Suprapubic skin (tissue), 4 donors: ENCODE measurements at regions not wholly inside any gene's neighbourhood (a gene's known extent, or its start where the extent isn't known, plus 50 kb on each side); places are given as distances from the start of the nearest gene placed in this dataset.

Experiments
- DNase-seq, 2 donors: peaks; one replicate each; pipeline ENCODE4 v3.0.0-alpha.2; 2019; ENCODE audit warnings: low spot score in 2 of 2
- H3K27ac ChIP-seq: fragments of 200-600 bp; sonication (generic); one replicate; pipeline ENCODE4 v1.5.1; 2019
- H3K27me3 ChIP-seq: fragments of 200-600 bp; sonication (generic); one replicate; pipeline ENCODE4 v1.5.1; 2019
- H3K36me3 ChIP-seq: fragments of 200-600 bp; sonication (generic); one replicate; pipeline ENCODE4 v1.5.1; 2019
- H3K4me1 ChIP-seq: fragments of 200-600 bp; sonication (generic); one replicate; pipeline ENCODE4 v1.5.1; 2019
- H3K4me3 ChIP-seq: fragments of 200-600 bp; sonication (generic); one replicate; pipeline ENCODE4 v1.5.1; 2019; ENCODE audit warnings: mild to moderate bottlenecking
- H3K9me3 ChIP-seq: fragments of 200-600 bp; sonication (generic); one replicate; pipeline ENCODE4 v1.5.1; 2019
- CTCF ChIP-seq, 2 donors: fragments of 200-600 bp in 1 of 2; fragments of 450-650 bp in 1 of 2; sonication (generic) in 1 of 2; IDR thresholded peaks; one replicate each; pipeline ENCODE4 v1.5.1; 2016 to 2019; ENCODE audit warnings: antibody characterized with exemption in 2 of 2, mild to moderate bottlenecking in 1 of 2, moderate library complexity in 1 of 2
- EP300 ChIP-seq: sonication (generic); formaldehyde crosslinking; IDR thresholded peaks from one replicate; pipeline ENCODE4 v1.6.1; 2017; ENCODE audit warnings: antibody characterized with exemption
- POLR2A ChIP-seq, 2 donors: fragments of 450-650 bp; IDR thresholded peaks; one replicate each; pipeline ENCODE4 v1.6.1; 2017; ENCODE audit warnings: antibody characterized with exemption in 2 of 2, mild to moderate bottlenecking in 2 of 2, moderate library complexity in 2 of 2
- POLR2AphosphoS5 ChIP-seq, 3 donors: sonication (generic); formaldehyde crosslinking; IDR thresholded peaks; one replicate each; pipeline ENCODE4 v1.6.1; 2017; ENCODE audit warnings: antibody characterized with exemption in 3 of 3
- WGBS: methylation state at CpG from one replicate; pipeline ENCODE4 v1.1.5; 2018; 5-methylcytosine and 5-hydroxymethylcytosine counted together

GRCh38 chr11:110003426-110003825 is 89.8 kb upstream of the ZC3H12C start:
- H3K27me3 ChIP-seq: no peaks in the 10 kb centered on the region
- H3K4me1 ChIP-seq: no peaks in the 10 kb centered on the region
- H3K36me3 ChIP-seq: no peaks in the 10 kb centered on the region
- H3K4me3 ChIP-seq: no peak overlapping the region
- no peak overlapping the region for H3K27ac ChIP-seq
- no peaks in the 10 kb centered on the region for H3K9me3 ChIP-seq
- WGBS: 85% methylated on average over 3 of the region's 3 CpGs
- no peak for TF ChIP-seq CTCF (IDR thresholded peaks at IDR 0.05)
- TF ChIP-seq POLR2AphosphoS5 (IDR thresholded peaks at IDR 0.05): no peak
- TF ChIP-seq EP300: no peak
- no peak for TF ChIP-seq POLR2A (IDR thresholded peaks at IDR 0.05)
- DNase-seq: no peak

DNA sequence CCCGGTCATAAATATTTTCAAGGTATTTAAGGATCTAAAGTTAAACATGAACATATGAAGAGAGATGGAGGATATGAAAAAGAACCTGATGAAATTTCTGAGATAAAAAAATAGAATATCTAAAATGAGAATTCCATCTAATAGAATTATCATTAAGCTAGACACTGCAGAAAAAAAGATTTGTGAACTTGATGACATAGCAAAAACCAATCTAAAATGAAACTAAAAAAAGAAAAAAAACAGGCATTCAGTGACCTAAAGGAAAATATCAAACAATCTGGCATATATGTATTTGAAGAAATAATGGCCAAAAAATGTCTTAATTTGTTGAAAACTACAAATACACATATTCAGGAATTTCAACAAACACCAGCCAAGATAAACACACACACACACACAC is 81.6 kb upstream of the ZC3H12C start:
- Histone ChIP-seq H3K27me3 (no peaks in the 10 kb centered on the region), H3K4me3 (no peak overlapping the region), H3K36me3 (no peaks in the 10 kb centered on the region), H3K27ac (no peak overlapping the region), H3K9me3 (peaks cover 5% of the 10 kb centered on the region), H3K4me1 (no peaks in the 10 kb centered on the region)
- WGBS: 96% methylated on average over 1 of the region's 1 CpG
- no peak for DNase-seq
- TF ChIP-seq EP300: no peak
- no peak for TF ChIP-seq POLR2AphosphoS5 (IDR thresholded peaks at IDR 0.05)
- no peak for TF ChIP-seq CTCF (IDR thresholded peaks at IDR 0.05)
- no peak for TF ChIP-seq POLR2A (IDR thresholded peaks at IDR 0.05)

- Histone ChIP-seq H3K27ac (no peak overlapping the region), H3K4me3 (no peak overlapping the region), H3K9me3 (peaks cover 3% of the 10 kb centered on the region), H3K4me1 (no peaks in the 10 kb centered on the region), H3K27me3 (no peaks in the 10 kb centered on the region), H3K36me3 (no peaks in the 10 kb centered on the region)
- TF ChIP-seq POLR2AphosphoS5 (IDR thresholded peaks at IDR 0.05) (no peak), CTCF (IDR thresholded peaks at IDR 0.05) (no peak), EP300 (no peak), POLR2A (IDR thresholded peaks at IDR 0.05) (no peak)
- no peak for DNase-seq
Observed at GRCh38 chr11:110015695-110016094, 77.5 kb upstream of the ZC3H12C start.

DNA sequence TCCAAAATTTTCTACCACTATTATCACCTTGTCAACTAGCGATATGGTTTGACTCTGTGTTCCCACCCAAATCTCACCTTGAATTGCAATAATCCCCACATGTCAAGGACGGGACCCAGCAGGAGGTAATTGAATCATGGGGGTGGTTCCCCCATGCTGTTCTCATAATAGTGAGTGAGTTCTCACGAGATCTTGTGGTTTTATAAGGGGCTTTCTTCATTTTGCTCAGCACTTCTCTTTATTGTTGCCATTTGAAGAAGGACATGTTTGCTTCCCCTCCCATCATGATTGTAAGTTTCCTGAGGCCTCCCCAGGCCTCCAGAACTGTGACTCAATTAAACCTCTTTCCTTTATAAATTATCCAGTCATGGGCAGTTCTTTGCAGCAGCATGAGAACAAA is 73.5 kb upstream of the ZC3H12C start:
- no peaks in the 10 kb centered on the region for H3K27me3 ChIP-seq
- no peaks in the 10 kb centered on the region for H3K36me3 ChIP-seq
- no peaks in the 10 kb centered on the region for H3K9me3 ChIP-seq
- no peak overlapping the region for H3K27ac ChIP-seq
- no peak overlapping the region for H3K4me3 ChIP-seq
- DNase-seq: no peak
- TF ChIP-seq CTCF (IDR thresholded peaks at IDR 0.05): no peak
- no peak for TF ChIP-seq EP300
- no peak for TF ChIP-seq POLR2AphosphoS5 (IDR thresholded peaks at IDR 0.05)
- no peak for TF ChIP-seq POLR2A (IDR thresholded peaks at IDR 0.05)
- WGBS: 72% methylated on average over 3 of the region's 3 CpGs
- peaks cover 10% of the 10 kb centered on the region for H3K4me1 ChIP-seq

DNA sequence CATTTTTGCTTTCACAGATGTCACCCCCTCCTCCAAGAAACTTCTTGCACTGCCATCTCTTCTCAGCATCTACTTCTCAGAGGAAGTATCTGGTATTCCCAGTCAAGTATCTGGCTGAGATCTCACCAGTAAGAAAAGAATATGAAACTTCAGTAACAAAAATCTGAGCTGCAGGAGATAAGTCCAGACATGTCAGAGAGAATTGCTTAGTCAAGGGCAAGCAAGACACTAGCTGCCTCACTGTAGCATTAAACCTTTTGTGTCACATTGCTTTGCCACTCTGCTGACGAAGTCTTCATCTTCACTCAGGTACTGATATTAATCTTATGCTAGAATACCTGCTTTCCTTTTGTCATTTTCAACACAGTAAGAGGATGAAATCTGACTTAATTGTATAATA is 70.6 kb upstream of the ZC3H12C start:
- TF ChIP-seq POLR2A (IDR thresholded peaks at IDR 0.05) (no peak), EP300 (no peak)
- no peak overlapping the region for H3K4me3 ChIP-seq
- H3K27ac ChIP-seq: no peak overlapping the region
- no peaks in the 10 kb centered on the region for H3K36me3 ChIP-seq
- 50% methylated on average over 1 of the region's 1 CpG for WGBS
- H3K4me1 ChIP-seq: peaks cover 10% of the 10 kb centered on the region
- H3K27me3 ChIP-seq: no peaks in the 10 kb centered on the region
- DNase-seq: no peak
- H3K9me3 ChIP-seq: no peaks in the 10 kb centered on the region

DNA sequence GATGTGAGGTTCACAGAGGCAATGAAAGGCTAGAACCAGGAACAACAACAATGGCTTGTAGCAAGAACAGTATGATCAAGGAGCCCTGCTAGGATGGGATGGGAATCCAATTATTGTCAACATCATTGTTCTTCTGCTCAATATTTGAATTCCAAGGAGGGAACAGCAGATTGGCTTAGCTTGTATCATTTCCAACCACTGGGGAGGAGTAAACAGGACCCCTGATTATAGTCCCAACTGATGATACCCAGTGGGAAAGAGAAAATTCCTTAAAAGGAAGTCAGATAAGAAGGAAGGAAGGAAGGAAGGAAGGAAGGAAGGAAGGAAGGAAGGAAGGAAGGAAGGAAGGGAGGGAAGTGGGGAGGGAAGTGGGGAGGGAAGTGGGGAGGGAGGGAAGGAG is 69.5 kb upstream of the ZC3H12C start:
- no peaks in the 10 kb centered on the region for H3K27me3 ChIP-seq
- no peaks in the 10 kb centered on the region for H3K36me3 ChIP-seq
- no peaks in the 10 kb centered on the region for H3K9me3 ChIP-seq
- H3K27ac ChIP-seq: no peak overlapping the region
- TF ChIP-seq CTCF (IDR thresholded peaks at IDR 0.05): no peak
- no peak for TF ChIP-seq POLR2A (IDR thresholded peaks at IDR 0.05)
- TF ChIP-seq EP300: no peak
- TF ChIP-seq POLR2AphosphoS5 (IDR thresholded peaks at IDR 0.05): no peak
- H3K4me3 ChIP-seq: no peak overlapping the region
- H3K4me1 ChIP-seq: peaks cover 10% of the 10 kb centered on the region
- no peak for DNase-seq
